T-helper 9 cell (primary cell): ENCODE measurements at regions not wholly inside any gene's neighbourhood (a gene's known extent, or its start where the extent isn't known, plus 50 kb on each side); places are given as distances from the start of the nearest gene placed in this dataset.

ENCODE experiments used
- DNase-seq: peaks from one replicate; pipeline ENCODE4 v3.0.0-alpha.2; 2020

DNA sequence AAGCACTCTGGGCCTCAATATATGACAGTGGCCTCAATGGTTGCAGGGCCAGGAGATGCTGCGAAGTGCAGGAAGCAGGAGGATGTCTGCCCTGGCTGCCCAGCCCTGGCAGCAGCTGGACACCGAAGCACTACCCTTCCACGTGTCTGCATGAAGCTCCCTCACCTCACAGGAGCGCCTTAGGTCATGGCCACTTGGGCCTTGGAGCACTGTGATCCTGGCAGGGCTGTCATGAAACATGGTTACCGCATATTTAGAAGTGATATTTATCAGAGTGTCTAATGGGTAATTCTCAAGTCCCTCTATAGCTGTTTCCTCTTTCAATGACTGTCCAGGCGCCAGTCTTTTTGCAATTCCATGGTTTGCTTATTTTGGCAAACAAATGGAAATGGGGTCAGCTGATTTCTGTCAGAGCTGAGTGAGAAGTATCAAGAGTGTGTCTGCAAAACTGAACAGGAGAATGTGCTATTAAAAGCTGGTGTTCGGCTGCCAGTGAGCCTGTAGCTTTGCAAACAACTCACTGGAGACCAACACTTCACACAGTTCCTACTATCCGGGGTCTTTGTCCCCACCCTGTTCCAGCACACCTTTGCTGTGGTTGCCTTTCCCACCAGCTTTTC, 285.9 kb downstream of the KIF4B start:
- DNase-seq, result no peak

DNA sequence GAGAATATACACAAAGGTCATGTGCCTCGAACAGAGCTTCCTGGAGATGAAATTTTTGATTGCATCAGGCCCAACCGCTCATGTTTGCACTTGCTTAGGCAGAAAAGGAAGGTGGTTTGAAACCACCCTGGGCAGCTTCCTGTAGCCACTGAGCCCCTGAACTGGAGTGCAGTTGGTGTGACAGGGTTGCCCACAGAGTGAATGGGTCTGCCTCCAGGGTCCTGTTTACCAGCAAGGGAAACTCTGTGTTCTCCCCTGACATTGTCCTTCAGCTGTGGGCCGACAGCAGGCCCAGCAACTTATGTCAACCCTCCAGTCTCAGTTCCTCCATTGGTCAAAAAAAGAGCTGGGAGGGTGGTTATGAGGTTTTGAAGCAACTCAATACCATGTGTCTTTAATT, 289.6 kb downstream of the KIF4B start:
- DNase-seq, result no peak

DNA sequence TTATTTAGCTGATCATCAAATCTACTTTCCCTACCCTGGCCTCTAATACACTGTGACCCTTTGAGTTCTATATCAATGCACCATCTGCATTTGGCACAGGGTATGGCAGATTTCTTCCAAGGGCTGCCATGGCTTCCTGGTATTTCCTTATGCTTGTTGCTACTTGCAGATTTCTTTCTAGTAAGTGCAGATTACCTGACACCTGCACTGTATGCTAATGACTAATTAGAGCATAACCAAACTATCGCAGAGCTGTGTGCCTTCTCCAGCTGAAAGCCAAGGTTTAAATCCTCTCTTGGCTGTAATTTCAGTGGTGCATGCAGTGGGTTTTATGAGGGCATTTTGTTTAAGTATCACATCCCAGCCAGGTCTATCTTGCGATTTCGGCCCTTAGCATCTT, 293.7 kb downstream of the KIF4B start:
- DNase-seq, result no peak

DNA sequence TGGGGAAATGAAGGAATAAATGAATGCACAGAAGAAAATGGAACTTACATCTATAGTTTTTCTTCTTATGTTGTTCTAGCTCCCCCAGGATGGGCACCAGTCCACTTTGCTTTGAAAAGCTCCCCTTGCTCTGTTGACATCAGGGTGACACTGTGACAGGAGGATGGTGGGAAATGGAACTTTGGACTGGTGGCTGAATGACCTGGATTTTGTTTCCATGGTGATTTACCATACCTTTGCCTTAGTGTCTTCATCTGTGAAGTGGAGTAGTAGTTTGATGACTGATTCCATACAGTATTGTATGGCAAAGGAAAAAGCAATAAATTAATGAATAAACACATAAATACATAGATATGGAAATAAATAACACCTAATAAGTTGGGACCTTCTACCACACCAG, 294.7 kb downstream of the KIF4B start:
- DNase-seq, result no peak

DNA sequence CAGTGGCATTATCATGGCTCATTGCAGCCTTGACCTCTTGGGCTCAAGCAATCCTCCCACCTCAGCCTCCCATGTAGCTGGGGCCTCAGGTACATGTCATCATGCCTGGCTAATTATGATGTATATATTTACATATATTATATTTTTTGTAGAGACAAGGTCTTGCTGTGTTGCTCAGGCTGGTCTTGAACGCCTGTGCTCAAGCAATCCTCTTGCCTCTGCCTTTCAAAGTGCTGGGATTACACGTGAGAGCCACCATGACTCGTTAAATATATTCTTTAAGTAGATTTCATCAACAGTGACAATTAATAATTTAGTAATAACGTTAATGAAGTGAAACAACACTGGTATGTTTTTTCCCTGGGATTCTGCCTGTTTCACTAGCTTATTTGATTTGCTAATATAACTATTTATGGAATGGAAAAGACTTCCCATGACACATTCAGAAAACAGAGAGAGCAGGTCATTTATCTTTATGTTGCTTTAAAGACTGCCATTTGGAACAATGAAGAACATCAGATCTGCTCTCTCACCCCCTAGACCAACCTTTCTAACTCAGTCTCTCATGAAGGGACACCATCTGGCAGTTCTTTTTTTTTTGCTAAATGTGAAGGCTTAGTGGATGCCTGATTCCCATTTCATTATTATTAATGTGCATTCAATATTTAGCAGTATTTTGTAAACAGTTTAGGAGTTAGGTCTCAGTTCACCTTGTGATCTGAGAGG, 295.6 kb downstream of the KIF4B start:
- no peak for DNase-seq

DNA sequence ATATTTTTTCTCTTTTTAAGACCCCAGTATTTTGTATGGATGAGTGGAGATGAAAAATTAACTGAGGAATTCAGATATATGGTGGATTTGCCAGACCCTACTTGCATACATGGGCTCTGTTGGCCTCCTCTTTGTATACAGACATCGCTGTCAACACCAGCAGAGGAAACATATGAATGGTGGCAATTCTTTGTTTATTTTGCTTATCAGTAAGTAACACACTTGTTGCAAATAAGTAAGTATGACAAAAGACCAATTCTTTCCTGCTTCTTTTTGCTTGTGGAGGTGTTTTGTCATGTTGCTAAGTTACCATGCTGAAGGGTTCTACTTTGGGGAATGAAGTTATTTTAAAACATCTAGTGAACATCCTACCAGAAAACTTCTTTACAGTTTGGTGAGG, 298.2 kb downstream of the KIF4B start:
- no peak for DNase-seq

DNA sequence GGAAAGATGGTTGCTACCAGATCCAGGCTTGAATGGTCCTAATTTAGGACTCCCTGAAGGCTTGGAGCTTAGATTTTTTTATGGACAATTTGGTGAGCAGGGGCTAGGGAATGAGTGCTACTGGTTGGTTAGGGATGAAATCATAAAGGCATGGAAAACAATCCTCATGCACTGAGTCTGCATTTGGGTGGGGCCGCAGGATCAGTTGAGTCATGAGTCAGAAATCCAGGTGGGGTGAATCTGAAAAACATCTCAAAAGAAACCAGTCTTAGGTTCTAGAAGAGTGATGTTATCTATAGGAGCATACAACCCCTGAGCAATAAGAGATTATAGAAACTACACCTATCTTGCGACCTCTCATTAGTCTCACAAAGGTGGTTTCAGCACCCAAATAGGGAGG, 300.0 kb downstream of the KIF4B start:
- DNase-seq, result no peak

DNA sequence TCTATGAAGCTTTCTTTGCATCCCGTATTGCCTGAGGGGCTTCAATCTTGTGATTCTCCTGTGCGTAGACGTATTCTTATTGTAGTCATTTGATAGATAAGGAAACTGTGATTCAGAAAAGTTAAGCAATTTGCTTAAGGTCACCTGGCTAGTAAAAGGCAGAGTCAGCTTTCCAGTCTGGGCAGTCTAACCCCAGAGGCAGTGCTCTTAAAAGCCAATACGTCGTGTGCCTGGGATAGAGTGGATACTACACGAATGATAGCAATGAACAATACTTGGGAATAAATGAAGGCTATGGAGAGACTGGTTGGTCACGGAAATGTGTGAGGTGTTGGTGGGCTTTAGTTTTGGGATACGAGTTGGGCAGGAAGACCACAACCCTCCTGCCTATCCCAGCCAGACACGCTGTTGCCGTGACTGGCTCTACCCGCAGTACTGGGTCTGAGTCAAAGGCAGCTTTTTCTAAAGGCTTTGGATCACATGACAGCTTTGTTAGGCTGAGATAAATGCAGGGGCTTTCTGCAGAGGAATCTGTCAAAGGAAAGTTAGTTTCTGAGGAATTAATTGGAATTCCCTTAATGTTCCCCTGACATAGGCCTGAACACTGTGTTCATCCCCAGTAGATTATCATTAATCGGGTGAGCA, 302.6 kb downstream of the KIF4B start:
- no peak for DNase-seq

DNA sequence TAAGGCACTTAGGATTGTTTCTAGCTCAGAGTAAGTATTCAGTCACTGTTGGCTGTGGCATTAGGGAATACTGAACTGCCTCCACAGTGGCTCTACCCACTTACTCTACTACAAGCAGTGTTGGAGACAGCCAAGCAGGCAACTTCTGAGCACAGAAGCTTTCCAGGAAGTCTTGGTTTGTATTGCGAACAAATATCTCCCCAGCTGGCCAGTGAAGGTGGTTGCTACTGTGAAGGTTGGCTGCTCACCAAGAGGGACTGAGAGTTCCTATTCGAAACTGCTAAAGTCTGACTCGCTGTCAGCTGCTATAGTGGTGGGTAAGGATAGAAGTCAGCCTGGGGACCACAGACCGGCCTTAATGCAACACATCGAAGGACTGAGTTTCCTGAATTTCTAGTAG, 319.1 kb downstream of the KIF4B start:
- DNase-seq, result no peak

DNA sequence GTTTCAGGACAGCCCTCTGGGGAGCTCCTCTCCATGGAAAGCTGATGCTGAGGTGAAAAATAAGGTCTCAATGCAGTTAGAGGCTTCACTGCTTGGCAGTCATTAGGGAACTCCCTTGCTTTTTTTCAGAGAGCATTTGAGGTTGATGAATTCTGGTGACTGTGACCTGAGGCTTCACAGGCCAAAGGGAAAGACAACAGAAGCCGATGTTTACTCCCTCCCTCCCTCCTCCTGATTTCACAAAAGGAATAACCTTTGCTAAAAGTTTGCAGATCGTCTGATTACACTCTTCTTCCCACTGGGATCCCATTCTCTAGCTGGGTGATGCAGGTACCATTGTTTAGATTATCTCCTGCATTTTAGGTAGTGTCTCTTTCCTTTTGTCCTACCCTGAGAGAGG, 329.4 kb downstream of the KIF4B start:
- DNase-seq, result no peak

DNA sequence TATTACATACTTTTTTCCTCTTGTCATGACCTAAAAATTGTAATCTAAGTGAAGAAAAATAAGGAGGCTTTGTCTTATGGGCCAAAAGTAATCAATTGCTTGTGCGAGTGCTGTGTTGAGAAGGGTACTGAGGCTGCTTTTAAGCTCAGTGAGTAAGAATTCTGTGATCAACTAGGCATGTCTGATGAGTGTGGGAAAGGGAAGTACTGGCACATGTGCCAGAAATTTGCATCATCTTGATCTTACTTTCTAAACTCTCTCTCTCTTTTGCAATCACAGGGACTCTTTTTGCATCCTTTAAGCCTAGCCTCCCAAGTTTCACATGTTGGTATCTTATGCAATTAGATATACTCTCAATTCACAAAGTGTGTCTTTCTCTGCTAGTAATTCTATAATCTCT, 329.9 kb downstream of the KIF4B start:
- no peak for DNase-seq

DNA sequence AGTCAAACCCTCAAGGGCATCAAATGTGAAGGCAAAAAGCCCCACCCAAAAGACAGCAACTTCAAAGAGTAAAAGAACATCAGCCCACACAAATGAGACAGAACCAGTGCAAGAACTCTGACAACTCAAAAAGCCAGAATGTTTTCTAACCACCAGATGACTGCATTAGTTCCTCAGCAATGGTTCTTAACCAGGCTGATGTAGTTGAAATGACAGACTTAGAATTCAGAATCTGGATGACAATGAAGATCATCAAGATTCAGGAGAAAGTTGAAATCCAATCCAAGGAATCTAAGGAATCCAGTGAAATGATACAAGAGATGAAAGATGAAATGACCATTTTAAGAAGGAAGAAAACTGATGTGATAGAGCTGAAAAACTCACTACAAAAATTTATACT, 339.7 kb downstream of the KIF4B start:
- DNase-seq, result no peak

DNA sequence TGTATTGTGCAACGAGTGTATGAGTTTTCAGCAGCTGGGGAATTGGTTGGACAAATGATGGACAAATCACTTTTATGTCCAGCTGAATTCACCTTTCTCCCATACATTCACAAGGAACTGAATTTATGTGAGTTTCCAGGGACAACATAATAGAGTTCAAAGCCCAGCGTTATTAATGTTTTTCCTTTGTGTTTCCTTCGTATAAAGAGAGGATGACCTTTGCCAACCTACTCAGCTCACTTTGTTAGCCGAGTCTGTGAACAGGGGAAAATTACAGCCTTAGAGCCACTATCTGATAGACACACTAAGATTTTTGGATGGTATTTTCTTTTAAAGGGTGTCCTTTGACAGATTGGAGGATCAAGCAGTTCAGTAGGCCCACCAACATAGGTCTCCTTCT, 352.5 kb downstream of the KIF4B start:
- no peak for DNase-seq

DNA sequence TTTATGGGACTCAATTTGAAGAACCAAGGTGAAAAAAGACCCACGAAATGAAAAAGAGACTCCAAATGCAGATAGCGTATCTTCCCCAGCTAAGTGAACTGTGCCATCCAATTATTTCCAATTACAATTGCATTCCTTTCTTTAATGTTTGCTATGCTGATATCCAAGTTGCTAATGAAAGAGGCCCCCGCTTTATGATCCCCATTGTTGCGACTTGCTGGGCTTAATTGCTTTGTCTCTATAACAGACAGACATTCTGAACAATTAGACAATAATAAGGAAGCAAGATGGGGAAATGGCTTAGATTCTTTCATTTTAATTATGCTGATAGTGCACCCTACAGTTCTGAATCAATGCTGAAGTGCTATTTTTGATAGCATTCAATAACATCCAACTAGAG, 354.3 kb downstream of the KIF4B start:
- no peak for DNase-seq

DNA sequence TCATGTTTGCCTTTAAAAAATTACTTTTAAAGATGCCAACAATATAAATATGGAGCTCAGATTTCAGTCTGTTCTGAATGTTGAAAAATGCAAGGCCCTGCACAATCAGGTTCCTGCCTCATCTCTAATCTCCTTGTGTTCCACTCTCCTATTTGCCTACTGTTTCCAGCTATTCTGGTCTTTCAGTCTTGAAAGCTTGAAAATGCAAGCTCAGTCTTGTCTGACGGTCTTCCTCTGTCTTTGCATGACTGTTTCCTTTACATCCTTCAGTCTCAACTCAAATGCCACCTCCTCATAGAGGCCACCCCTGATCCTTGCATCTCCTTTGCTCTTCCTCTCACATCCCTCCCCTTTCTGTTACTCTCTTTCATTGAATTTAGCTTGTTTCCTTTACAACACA, 354.9 kb downstream of the KIF4B start:
- DNase-seq, result no peak

DNA sequence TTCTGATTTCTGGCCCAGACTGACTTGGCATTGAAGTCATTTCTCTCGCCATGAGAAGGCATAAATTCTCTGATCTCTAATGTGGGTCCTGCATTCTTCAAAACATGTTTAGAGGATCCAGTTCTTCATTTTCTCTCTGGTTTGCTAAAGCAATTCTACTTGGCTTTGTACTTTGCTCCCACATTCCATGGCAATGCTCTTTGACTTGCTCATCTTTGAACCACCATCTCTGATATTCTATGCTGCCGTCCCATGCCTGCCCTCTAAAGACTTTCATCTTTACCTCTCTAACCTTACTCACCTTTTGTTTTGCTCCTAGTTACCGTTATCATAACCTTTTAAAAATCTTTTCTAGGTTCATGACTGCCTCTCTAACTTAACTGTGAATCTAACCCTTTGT, 366.9 kb downstream of the KIF4B start:
- no peak for DNase-seq

DNA sequence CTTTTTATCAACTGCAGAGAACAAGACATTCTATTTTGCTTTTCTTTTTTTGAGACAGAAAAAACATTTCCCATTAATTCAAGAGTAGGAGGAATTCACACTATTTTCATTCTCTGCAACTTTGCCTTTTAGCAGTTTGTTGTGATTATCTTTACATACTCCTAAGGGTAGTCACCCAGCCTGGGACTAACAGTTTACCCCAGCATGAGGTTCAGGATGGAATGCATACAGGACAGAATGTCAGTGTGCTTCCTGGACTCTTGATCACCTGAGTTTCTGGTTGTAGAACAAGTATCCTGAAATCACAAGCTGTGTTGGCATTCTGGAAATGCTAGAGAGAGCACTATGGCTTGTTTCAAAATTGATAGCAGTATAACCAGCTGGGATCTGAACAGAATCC, 368.1 kb downstream of the KIF4B start:
- DNase-seq, result no peak

DNA sequence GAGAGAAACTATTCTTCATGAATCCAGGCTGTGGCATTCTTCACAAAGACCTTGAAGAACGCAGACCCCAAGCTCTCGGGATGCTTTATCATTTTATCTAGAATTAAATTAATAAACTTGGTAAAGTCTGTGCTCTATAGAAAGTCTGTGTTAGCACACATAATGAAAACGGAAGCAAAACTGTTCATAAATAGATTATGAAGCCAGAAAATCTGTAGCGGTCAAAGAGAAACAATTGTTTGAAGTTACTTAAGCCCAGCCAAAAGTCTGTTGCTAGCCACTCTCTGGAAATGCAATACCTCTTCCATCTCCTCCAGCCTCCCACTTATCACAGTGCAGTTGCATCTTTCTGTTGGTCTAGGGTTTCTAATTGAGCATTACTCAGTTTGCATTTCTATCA, 375.9 kb downstream of the KIF4B start:
- DNase-seq, result no peak

DNA sequence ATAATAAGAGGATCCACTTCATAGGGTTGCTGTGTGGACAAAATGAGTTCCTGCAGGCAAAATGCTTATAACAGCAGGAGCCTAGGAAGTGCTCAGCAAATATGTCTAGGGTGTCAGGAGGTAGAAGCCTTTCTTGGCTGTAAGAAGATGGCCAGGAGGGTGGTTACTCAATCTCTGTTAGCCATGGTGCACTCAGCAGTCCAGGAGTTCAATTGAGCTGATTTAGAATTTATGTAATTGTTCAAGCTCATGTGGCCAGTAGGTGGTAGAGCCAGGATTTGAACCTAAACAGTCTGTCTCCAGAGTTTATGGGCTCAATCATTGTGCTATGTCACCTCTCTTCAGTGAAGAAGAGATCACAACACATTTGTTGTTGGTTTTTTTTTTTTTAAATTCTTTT, 381.2 kb downstream of the KIF4B start:
- no peak for DNase-seq

DNA sequence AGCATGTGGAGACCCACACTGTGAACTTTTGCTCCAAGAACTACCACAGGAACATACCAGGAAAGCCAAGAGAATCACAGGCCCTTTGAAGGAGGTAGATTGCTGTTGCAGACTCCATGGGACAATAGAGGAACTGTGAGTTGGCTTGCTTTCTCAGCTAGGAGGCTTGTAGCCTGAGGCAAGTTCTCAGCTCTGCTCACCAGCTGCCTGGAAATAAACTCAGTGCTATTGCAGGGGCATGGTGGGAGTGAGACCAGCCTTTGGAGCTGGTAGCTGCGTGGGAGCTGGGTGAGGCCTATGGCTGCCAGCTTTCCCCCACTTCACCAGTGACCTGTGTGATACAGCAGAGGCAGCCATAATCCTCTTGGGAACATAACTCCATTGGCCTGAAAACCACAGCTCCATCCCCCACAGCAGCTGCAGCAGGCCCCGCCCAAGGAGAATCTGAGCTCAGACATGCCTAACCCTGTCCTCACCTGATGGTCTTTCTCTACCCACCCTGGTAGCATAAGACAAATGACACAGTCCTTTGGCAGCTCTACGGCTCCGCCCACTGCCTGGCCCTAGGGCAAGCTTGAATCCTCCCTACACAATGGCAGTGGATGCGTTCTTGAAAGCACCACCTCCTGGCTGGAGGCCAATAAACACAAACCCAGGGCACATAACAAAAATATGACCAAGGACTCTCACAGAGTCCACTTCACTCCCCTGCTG, 389.5 kb downstream of the KIF4B start:
- DNase-seq, result no peak

DNA sequence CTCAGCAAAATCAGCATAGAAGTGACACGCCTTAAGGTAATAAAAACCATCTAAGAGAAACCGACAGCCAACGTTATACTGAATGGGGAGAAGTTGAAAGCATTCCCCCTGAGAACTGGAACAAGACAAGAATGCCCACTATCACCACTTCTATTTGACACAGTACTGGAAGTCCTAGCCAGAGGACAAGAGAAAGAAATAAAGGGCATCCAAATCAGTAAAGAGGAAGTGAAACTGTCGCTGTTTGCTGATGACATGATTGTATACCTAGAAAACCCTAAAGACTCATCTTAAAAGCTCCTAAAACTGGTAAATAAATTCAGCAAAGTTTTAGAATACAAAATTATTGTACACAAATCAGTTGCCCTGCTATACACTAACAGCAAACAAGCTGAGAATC, 393.3 kb downstream of the KIF4B start:
- no peak for DNase-seq

DNA sequence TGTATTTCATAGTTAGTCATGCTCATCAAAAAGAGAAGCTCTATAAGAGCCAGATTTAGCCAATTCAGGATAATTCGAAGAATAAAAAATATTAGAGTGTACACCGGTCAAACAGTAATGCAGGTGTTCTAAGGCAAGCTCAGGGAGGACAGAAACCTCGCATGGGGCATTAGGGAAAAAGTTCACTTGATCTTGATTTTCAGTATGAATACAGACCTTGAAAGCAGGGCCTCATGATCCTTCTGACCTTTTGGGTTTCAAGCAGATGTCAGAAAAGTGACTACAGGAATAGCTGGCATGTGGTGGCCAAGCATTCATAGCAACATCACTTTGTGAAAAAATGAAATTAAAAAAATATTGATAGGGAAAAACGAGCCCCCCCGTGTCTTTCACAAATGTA, 394.9 kb downstream of the KIF4B start:
- DNase-seq, result no peak

DNA sequence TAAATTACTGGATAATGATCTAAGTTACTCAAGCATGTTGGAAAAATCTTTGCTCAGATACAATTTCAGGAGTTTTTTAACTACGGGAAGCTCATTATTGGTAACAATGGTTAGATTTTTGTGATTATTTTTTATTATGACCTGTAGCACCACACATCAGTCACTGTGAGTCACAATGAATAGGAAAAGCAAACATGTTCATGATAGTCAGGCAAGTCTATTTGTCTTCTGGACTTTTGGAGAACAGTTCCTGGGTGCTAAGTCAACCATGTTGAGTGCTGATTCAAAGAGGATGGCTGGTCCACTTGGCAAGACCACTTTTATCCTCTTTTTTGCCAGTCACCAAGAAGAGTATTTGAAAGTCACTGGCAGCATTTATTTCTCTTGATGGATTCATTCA, 403.2 kb downstream of the KIF4B start:
- no peak for DNase-seq
